ENCODE measurements at regions not wholly inside any gene's neighbourhood (a gene's known extent, or its start where the extent isn't known, plus 50 kb on each side); places are given as distances from the start of the nearest gene placed in this dataset.

DNA sequence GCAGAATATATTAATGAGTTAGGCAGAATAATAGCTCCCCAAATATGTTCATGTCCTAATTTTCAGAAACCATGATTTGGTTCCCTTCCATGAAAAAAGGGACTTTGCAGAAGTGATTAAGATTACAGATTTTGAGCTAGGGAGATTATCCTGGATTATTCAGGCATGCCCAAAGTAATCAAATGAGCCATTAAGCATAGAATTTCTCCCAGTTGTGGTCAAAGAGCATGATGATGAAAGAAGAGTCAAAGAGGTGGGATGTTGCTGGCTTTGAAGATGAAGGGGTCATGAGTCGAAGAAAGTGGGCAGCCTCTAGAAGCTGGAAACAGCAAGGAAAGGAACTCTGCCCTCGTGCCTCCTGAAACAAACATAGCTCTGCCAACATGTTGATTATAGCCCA is 254.2 kb upstream of the CDIN1 start:
- TF ChIP-seq, protein P1, sequence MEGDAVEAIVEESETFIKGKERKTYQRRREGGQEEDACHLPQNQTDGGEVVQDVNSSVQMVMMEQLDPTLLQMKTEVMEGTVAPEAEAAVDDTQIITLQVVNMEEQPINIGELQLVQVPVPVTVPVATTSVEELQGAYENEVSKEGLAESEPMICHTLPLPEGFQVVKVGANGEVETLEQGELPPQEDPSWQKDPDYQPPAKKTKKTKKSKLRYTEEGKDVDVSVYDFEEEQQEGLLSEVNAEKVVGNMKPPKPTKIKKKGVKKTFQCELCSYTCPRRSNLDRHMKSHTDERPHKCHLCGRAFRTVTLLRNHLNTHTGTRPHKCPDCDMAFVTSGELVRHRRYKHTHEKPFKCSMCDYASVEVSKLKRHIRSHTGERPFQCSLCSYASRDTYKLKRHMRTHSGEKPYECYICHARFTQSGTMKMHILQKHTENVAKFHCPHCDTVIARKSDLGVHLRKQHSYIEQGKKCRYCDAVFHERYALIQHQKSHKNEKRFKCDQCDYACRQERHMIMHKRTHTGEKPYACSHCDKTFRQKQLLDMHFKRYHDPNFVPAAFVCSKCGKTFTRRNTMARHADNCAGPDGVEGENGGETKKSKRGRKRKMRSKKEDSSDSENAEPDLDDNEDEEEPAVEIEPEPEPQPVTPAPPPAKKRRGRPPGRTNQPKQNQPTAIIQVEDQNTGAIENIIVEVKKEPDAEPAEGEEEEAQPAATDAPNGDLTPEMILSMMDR (IDR thresholded peaks at IDR 0.05; ENCODE audit: extremely low read depth, missing control alignments) = no peak
- DNase-seq (ENCODE audit: low spot score) = no peak

DNA sequence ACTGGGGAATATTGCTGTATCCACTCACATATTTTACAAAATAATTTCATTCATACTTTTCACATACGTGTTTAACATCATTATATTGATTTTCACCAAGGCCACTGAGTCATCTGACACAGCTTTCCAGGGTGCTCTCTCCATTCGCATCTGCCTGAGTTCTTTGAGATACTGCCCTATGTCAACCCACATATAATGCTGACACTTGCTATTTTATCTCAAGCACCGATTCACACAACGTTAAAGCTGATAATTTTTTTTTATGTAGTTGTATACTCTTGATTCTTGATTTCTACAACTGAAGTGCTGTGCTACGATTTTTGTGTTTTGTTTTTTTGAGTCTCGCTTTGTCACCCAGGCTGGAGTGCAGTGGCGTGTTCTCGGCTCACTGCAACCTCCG is 249.8 kb upstream of the CDIN1 start:
- TF ChIP-seq, protein P1 (IDR thresholded peaks at IDR 0.05; ENCODE audit: extremely low read depth, missing control alignments) = no peak
- no peak for DNase-seq (ENCODE audit: low spot score)

DNA sequence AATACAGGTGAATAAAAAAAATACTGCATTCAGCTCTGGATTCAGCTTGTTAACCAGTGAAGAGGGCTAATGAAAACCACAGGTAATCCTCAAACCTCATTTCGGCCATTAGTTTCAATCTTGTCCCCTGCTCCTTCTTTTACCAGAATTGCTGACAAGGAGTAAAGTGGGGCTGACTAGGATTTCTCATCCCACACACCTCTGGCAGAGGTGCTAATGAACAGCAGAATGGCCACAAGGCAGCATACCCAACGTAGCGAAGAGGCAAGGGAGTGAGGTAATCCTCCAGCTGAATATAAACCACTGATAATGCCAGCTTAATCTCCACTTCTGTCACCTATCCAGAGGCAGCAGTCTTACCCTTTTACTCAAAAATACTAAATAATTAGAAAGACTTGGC is 248.8 kb upstream of the CDIN1 start:
- DNase-seq (ENCODE audit: low spot score) = no peak
- TF ChIP-seq, protein P1 (IDR thresholded peaks at IDR 0.05; ENCODE audit: extremely low read depth, missing control alignments) = no peak

DNA sequence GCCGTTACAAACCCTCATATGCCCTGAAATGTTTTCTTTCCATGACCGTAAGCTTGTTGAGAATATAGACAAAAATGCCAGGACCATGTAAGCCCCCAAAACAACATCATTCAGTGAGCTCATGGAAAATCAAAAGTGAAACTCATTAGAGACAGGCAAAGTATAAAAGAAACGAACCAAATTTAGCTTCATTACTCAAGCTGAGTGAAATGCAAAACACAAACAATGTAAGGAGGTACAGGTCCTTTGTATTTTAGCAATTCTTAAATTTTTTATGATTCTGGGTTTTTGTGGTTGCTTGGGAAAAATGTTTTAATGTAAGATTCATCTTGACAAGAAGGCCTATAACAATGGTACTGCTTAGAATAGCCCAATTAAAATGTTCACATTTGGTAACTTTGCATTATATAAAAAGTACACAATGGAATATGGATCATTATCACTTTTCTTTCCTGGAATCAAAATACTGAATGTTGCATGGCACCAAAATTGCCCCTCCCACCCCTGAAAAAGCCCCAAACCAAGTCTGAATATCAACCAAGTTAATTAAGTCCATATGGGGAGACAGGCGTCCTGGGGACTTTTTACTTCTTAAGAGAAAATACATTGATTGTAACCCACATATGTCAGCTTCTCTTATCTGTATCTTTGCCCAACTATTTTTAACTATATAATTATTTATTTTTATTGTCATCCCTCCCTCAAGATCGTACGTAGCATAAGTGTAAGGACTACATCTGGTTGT is 247.7 kb upstream of the CDIN1 start:
- DNase-seq (ENCODE audit: low spot score) = no peak
- TF ChIP-seq, protein P1 (IDR thresholded peaks at IDR 0.05; ENCODE audit: extremely low read depth, missing control alignments) = no peak

DNA sequence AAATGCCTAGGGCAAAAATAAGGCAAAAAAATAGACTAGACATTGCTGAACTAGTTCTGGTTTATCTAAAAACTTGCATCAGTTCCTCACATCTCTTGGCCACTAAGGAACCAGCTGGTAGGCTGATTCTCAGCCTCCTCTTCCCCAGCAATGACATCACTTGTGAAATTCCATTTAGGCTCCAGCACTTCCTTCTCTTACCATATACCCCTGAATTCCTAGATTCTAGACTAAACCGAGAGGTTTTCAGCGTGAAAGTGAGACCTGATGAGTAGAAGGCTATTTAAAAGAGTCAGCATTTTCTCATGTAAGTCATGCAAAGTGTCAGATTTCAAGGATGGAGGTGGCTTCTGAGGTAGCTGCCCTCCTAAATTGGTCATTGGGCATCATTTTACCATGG is 247.1 kb upstream of the CDIN1 start:
- TF ChIP-seq, protein P1 (IDR thresholded peaks at IDR 0.05; ENCODE audit: extremely low read depth, missing control alignments) = no peak
- no peak for DNase-seq (ENCODE audit: low spot score)

DNA sequence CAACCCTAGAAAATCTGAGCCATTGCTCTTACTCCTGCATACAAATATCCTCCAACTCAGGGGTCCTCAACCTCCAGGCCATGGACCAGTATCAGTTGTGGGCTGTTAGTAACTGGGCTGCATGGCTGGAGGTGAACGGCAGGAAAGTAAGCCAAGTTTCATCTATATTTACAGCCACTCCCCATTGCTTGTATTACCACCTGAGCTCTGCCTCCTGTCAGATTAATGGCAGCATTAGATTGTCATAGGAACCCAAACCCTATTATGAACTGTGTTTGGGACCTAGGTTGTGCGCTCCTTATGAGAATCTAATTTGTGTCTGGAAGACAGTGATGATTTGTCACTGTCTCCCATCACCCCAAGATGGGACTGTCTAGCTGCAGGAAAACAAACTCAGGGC is 246.5 kb upstream of the CDIN1 start:
- TF ChIP-seq, protein P1 (IDR thresholded peaks at IDR 0.05; ENCODE audit: extremely low read depth, missing control alignments) = no peak
- no peak for DNase-seq (ENCODE audit: low spot score)

DNA sequence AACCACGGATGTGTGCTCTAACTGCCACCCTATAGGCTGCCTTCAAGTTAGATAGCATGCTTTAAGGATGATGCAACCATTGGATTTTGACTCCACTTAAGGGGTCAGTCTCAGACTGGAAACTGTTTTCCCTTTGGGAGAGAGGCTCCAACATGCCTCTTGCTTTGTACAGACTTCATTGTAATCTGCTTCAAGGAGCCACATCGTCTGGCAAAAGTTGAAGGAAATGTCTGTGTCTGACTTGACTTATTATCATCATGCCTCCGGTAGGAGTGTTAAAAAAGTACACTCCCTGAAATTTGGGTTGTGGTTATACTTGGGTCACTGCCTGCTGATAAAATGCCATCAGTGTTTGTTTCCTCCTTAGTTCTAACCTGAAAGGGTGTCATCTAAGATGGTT is 245.4 kb upstream of the CDIN1 start:
- DNase-seq (ENCODE audit: low spot score) = no peak
- TF ChIP-seq, protein P1 (IDR thresholded peaks at IDR 0.05; ENCODE audit: extremely low read depth, missing control alignments) = no peak

All from GM20000 (cell line).